Endothelial cell (in vitro differentiated cells): ENCODE measurements at regions not wholly inside any gene's neighbourhood (a gene's known extent, or its start where the extent isn't known, plus 50 kb on each side); places are given as distances from the start of the nearest gene placed in this dataset.
"Not testable (repeated sequence)": the region's sequence is repeated elsewhere in the genome, so short reads cannot be mapped to it uniquely, and the experiment has no call there.

ENCODE experiments used
- DNase-seq: peaks from one replicate; pipeline ENCODE4 v3.0.0; 2021; ENCODE audit warnings: low spot score
- H3K27ac Mint-ChIP-seq: one replicate; pipeline ENCODE4 v1.8.0; 2021; ENCODE audit warnings: mixed read lengths, inconsistent platforms; ENCODE audit not compliant: unreplicated experiment
- H3K27me3 Mint-ChIP-seq: one replicate; pipeline ENCODE4 v1.8.0; 2021; ENCODE audit warnings: mild to moderate bottlenecking, moderate library complexity, mixed read lengths, inconsistent platforms; ENCODE audit not compliant: unreplicated experiment
- H3K36me3 Mint-ChIP-seq: one replicate; pipeline ENCODE4 v1.8.0; 2021; ENCODE audit warnings: mild to moderate bottlenecking, low read depth, mixed read lengths, inconsistent platforms; ENCODE audit not compliant: unreplicated experiment
- H3K4me1 Mint-ChIP-seq: one replicate; pipeline ENCODE4 v1.8.0; 2021; ENCODE audit warnings: mild to moderate bottlenecking, mixed read lengths, inconsistent platforms; ENCODE audit not compliant: unreplicated experiment
- H3K4me3 Mint-ChIP-seq: one replicate; pipeline ENCODE4 v1.8.0; 2021; ENCODE audit warnings: mild to moderate bottlenecking, mixed read lengths, inconsistent platforms; ENCODE audit not compliant: unreplicated experiment
- H3K9me3 Mint-ChIP-seq: one replicate; pipeline ENCODE4 v1.8.0; 2021; ENCODE audit warnings: mixed read lengths, inconsistent platforms; ENCODE audit not compliant: unreplicated experiment
- TF ChIP-seq, protein P1 (sequence below): fragments of 200-600 bp; sonication (generic); IDR thresholded peaks from one replicate; pipeline ENCODE4 v1.5.0; 2021; ENCODE audit warnings: antibody characterized with exemption; ENCODE audit not compliant: unreplicated experiment

DNA sequence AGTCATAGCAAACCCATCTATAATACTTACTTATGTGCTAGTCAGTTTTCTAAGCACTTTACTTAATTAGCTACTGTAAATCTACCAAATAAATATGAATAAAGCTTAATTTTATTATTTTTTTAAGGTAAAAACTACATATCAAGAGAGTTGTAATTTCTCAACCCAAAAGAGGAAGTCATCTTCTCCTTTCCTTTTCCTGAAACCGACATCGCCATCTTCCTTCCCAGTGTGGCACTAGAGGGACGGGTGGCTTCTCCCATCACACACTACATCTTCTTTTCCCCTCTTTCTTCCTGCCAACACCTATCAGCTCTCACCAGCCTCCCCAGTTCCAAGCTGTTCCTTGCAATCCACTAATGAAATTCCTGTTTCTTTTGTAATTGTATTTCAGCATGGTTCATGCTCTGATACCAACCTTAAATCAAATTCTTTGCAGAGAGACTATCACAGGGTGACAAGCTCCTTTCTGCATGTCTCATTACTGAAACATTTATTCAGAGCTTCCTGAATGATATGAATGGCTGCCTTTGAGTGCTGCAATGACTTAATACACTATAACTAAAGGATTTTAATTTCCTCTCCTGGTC is 251.6 kb upstream of the FAM78B start:
- DNase-seq: no peak
- no peak overlapping the region for H3K4me3 Mint-ChIP-seq
- peaks cover 5% of the 10 kb centered on the region for H3K4me1 Mint-ChIP-seq
- H3K36me3 Mint-ChIP-seq: no peaks in the 10 kb centered on the region
- TF ChIP-seq, protein P1, sequence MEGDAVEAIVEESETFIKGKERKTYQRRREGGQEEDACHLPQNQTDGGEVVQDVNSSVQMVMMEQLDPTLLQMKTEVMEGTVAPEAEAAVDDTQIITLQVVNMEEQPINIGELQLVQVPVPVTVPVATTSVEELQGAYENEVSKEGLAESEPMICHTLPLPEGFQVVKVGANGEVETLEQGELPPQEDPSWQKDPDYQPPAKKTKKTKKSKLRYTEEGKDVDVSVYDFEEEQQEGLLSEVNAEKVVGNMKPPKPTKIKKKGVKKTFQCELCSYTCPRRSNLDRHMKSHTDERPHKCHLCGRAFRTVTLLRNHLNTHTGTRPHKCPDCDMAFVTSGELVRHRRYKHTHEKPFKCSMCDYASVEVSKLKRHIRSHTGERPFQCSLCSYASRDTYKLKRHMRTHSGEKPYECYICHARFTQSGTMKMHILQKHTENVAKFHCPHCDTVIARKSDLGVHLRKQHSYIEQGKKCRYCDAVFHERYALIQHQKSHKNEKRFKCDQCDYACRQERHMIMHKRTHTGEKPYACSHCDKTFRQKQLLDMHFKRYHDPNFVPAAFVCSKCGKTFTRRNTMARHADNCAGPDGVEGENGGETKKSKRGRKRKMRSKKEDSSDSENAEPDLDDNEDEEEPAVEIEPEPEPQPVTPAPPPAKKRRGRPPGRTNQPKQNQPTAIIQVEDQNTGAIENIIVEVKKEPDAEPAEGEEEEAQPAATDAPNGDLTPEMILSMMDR: no peak
- H3K27ac Mint-ChIP-seq: no peak overlapping the region
- H3K9me3 Mint-ChIP-seq: no peaks in the 10 kb centered on the region
- peaks cover 1% of the 10 kb centered on the region for H3K27me3 Mint-ChIP-seq

DNA sequence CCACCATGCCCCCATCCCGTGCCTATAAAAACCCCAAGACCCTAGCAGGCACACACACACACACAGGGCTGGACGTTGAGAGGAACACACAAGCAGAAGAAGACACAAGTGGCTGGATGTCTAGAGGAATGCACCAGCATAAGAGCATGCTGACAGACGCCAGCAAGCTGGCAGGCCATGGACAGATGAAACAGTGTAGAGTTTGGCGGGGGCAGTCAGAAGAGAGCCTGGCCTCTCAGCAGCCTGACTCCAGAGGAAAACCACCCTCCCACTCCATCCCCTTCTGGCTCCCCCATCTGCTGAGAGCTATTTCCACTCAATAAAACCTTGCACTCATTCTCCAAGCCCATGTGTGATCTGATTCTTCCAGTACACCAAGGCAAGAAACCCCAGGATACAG is 255.8 kb upstream of the FAM78B start:
- H3K9me3 Mint-ChIP-seq, H3K4me3 Mint-ChIP-seq, H3K36me3 Mint-ChIP-seq, H3K27ac Mint-ChIP-seq, DNase-seq, H3K4me1 Mint-ChIP-seq, H3K27me3 Mint-ChIP-seq: not testable (repeated sequence)

GRCh38 chr1:166432655-166433054 is 265.9 kb upstream of the FAM78B start:
- Mint-ChIP-seq H3K36me3 (peaks cover 6% of the 10 kb centered on the region), H3K9me3 (no peaks in the 10 kb centered on the region), H3K4me3 (no peak overlapping the region), H3K27ac (no peak overlapping the region), H3K4me1 (peaks cover 2% of the 10 kb centered on the region), H3K27me3 (no peaks in the 10 kb centered on the region)
- TF ChIP-seq, protein P1: no peak
- DNase-seq: no peak

DNA sequence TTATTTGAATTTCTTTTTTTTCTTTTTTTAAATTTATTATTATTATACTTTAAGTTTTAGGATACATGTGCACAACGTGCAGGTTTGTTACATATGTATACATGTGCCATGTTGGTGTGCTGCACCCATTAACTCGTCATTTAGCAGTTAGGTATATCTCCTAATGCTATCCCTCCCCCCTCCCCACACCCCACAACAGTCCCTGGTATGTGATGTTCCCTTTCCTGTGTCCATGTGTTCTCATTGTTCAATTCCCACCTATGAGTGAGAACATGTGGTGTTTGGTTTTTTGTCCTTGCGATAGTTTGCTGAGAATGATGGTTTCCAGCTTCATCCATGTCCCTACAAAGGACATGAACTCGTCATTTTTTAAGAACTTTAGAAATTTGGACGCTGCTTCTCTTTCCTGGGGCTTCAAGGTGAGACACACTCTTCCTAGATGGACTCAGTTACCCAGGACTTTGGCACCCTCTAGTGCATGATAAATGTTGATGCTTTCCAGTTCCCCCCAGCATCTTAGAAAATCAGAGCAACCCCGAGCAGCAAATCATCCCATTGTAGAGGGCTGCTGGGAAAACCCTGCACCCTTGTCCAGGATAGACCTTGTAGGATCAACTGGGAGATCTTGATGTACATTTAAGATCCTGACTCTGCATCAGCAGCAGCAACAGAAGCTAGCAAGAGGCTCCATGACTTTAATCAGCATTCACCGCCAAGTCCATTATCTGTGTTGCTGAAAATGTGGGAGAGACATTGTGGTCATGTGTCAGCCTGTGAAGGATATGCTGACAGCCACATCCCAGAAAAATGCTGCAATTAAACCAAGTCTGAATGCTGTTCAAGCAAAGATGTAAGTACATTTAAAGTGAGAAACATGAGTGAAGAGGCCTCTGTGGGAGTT is 266.9 kb upstream of the FAM78B start:
- DNase-seq: peak; percentile 18
- H3K9me3 Mint-ChIP-seq, H3K4me1 Mint-ChIP-seq: not testable (repeated sequence)

DNA sequence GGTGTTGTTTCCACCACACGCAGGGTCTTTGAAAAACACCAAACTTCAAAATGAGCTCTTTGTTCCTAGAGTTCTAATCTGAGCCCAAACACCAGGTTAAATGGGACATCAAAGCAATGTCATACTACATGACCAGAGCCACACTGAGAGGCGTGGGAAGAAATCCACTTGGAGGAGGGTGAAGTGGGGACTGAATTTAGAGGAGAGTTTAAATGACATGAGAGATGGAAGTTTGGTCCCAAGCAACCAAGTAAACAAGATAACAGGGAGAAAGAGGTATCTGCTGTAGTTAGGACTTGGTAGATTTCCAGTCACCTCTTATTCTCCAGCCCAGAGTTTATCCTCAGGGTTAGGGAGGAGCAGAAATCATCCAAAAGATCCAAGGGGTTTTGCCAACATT is 290.9 kb upstream of the FAM78B start:
- Mint-ChIP-seq H3K4me1 (no peaks in the 10 kb centered on the region), H3K4me3 (no peak overlapping the region), H3K9me3 (no peaks in the 10 kb centered on the region), H3K27me3 (no peaks in the 10 kb centered on the region), H3K27ac (no peak overlapping the region), H3K36me3 (no peaks in the 10 kb centered on the region)
- TF ChIP-seq, protein P1: no peak
- DNase-seq: no peak

More for the DNA sequence above, 266.9 kb upstream of the FAM78B start:
- not testable (repeated sequence) for H3K4me3 Mint-ChIP-seq, H3K36me3 Mint-ChIP-seq, H3K27me3 Mint-ChIP-seq, H3K27ac Mint-ChIP-seq

DNA sequence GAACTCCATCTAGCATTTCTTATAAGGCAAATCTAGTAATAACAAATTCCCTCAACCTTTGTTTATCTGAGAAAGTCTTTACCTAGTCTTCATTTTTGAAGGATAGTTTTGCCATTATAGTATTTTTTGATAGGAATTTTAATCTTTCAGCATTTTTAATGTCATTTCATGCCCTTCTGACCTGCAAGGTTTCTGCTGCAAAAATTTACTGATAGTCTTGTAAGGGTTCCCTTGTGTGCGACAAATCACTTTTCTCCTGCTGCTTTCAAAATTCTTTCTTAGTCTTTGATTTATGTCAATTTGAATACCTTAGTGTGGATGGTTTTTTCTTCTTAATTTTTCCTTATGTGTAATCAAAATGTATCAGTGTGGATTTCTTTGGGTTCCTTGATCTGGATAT is 297.5 kb upstream of the FAM78B start:
- DNase-seq: no peak
- Mint-ChIP-seq H3K9me3 (no peaks in the 10 kb centered on the region), H3K27me3 (no peaks in the 10 kb centered on the region), H3K36me3 (no peaks in the 10 kb centered on the region), H3K27ac (no peak overlapping the region), H3K4me1 (no peaks in the 10 kb centered on the region), H3K4me3 (no peak overlapping the region)
- TF ChIP-seq, protein P1: no peak
